A673 (cell line): ENCODE measurements at regions not wholly inside any gene's neighbourhood (a gene's known extent, or its start where the extent isn't known, plus 50 kb on each side); places are given as distances from the start of the nearest gene placed in this dataset.

Experiments used
- CTCF ChIP-seq: fragments of 300-800, 200-600 bp; sonication (generic); conservative IDR thresholded peaks from 2 replicates; pipeline ENCODE4 v1.5.1; 2017; ENCODE audit warnings: low read depth, mild to moderate bottlenecking, antibody characterized with exemption, low read length, moderate library complexity, mixed read lengths
- EZH2 ChIP-seq: fragments of 200-600 bp; sonication (generic); IDR thresholded peaks from 2 replicates; pipeline ENCODE4 v1.6.1; 2017; ENCODE audit warnings: borderline replicate concordance, low read depth, mild to moderate bottlenecking, mixed read lengths, antibody characterized with exemption, low read length; ENCODE audit not compliant: poor library complexity, severe bottlenecking

- no peak for TF ChIP-seq EZH2
- TF ChIP-seq CTCF: no peak
Measured at GRCh38 chr15:36234743-36235142, 344.7 kb upstream of the CDIN1 start.
